ENCODE measurements at regions not wholly inside any gene's neighbourhood (a gene's known extent, or its start where the extent isn't known, plus 50 kb on each side); places are given as distances from the start of the nearest gene placed in this dataset.

GRCh38 chr16:65537336-65537735 is 415.5 kb upstream of the CDH11 start:
- DNase-seq (ENCODE audit: low read depth) = no peak

- DNase-seq (ENCODE audit: low read depth) = no peak
Measured at GRCh38 chr16:65534121-65534528, 412.3 kb upstream of the CDH11 start.

GRCh38 chr16:65532846-65533245 is 411.0 kb upstream of the CDH11 start:
- DNase-seq (ENCODE audit: low read depth) = no peak

GRCh38 chr16:65532258-65532657 is 410.4 kb upstream of the CDH11 start:
- no peak for DNase-seq (ENCODE audit: low read depth)

GRCh38 chr16:65531475-65531874 is 409.6 kb upstream of the CDH11 start:
- DNase-seq (ENCODE audit: low read depth) = no peak

GRCh38 chr16:65525707-65526106 is 403.8 kb upstream of the CDH11 start:
- no peak for DNase-seq (ENCODE audit: low read depth)

GRCh38 chr16:65524997-65525396 is 403.1 kb upstream of the CDH11 start:
- DNase-seq (ENCODE audit: low read depth) = no peak

- DNase-seq (ENCODE audit: low read depth) = no peak
Measured at GRCh38 chr16:65524231-65524630, 402.4 kb upstream of the CDH11 start.

- no peak for DNase-seq (ENCODE audit: low read depth)
Measured at GRCh38 chr16:65523283-65523944, 401.6 kb upstream of the CDH11 start.

- no peak for DNase-seq (ENCODE audit: low read depth)
Measured at GRCh38 chr16:65522412-65522811, 400.5 kb upstream of the CDH11 start.

- no peak for DNase-seq (ENCODE audit: low read depth)
Measured at GRCh38 chr16:65521633-65522328, 399.9 kb upstream of the CDH11 start.

GRCh38 chr16:65519402-65519801 is 397.5 kb upstream of the CDH11 start:
- DNase-seq (ENCODE audit: low read depth) = no peak

- DNase-seq (ENCODE audit: low read depth) = no peak
Measured at GRCh38 chr16:65515193-65515592, 393.3 kb upstream of the CDH11 start.

GRCh38 chr16:65510850-65511249 is 389.0 kb upstream of the CDH11 start:
- peak; percentile 13 for DNase-seq (ENCODE audit: low read depth)

GRCh38 chr16:65510241-65510640 is 388.4 kb upstream of the CDH11 start:
- no peak for DNase-seq (ENCODE audit: low read depth)

- DNase-seq (ENCODE audit: low read depth) = no peak
Measured at GRCh38 chr16:65509172-65509571, 387.3 kb upstream of the CDH11 start.

GRCh38 chr16:65500919-65501318 is 379.1 kb upstream of the CDH11 start:
- DNase-seq (ENCODE audit: low read depth) = no peak

- no peak for DNase-seq (ENCODE audit: low read depth)
Measured at GRCh38 chr16:65500007-65500406, 378.1 kb upstream of the CDH11 start.

GRCh38 chr16:65499566-65499965 is 377.7 kb upstream of the CDH11 start:
- DNase-seq (ENCODE audit: low read depth) = no peak

GRCh38 chr16:65497571-65497970 is 375.7 kb upstream of the CDH11 start:
- DNase-seq (ENCODE audit: low read depth) = no peak

- no peak for DNase-seq (ENCODE audit: low read depth)
Measured at GRCh38 chr16:65495106-65495505, 373.2 kb upstream of the CDH11 start.

- no peak for DNase-seq (ENCODE audit: low read depth)
Measured at GRCh38 chr16:65494609-65495008, 372.7 kb upstream of the CDH11 start.

- DNase-seq (ENCODE audit: low read depth) = no peak
Measured at GRCh38 chr16:65494080-65494479, 372.2 kb upstream of the CDH11 start.

All from myocyte (in vitro differentiated cells).